NCI-H345 treated with DMSO at 0.1 percent for 48 hours (cell line): ENCODE measurements at regions not wholly inside any gene's neighbourhood (a gene's known extent, or its start where the extent isn't known, plus 50 kb on each side); places are given as distances from the start of the nearest gene placed in this dataset.

Experiments
- DNase-seq: peaks from one replicate; lab custom pipeline; 2025; ENCODE audit not compliant: unreplicated experiment; lab: John Stamatoyannopoulos, UW

- DNase-seq = no peak
Observed at GRCh38 chr5:4254736-4255135, 659.1 kb downstream of the IRX1 start.

GRCh38 chr5:4255441-4255840 is 659.8 kb downstream of the IRX1 start:
- no peak for DNase-seq

- no peak for DNase-seq
Observed at GRCh38 chr5:4258170-4258569, 662.5 kb downstream of the IRX1 start.

- DNase-seq = no peak
Observed at GRCh38 chr5:4271193-4271592, 675.6 kb downstream of the IRX1 start.

GRCh38 chr5:4275232-4275631 is 679.6 kb downstream of the IRX1 start:
- no peak for DNase-seq

GRCh38 chr5:4294878-4295277 is 699.2 kb downstream of the IRX1 start:
- no peak for DNase-seq

- DNase-seq = no peak
Observed at GRCh38 chr5:4295663-4296339, 700.2 kb downstream of the IRX1 start.

- DNase-seq = no peak
Observed at GRCh38 chr5:4306057-4306456, 710.4 kb downstream of the IRX1 start.

GRCh38 chr5:4309026-4309425 is 713.4 kb downstream of the IRX1 start:
- DNase-seq = no peak

GRCh38 chr5:4313138-4313537 is 717.5 kb downstream of the IRX1 start:
- no peak for DNase-seq

- no peak for DNase-seq
Observed at GRCh38 chr5:4319478-4320128, 724.0 kb downstream of the IRX1 start.

GRCh38 chr5:4330327-4330726 is 734.7 kb downstream of the IRX1 start:
- no peak for DNase-seq

GRCh38 chr5:4335078-4335477 is 739.4 kb downstream of the IRX1 start:
- DNase-seq = no peak

- DNase-seq = no peak
Observed at GRCh38 chr5:4337519-4337918, 741.9 kb downstream of the IRX1 start.

- no peak for DNase-seq
Observed at GRCh38 chr5:4339949-4340348, 744.3 kb downstream of the IRX1 start.

GRCh38 chr5:4345850-4346249 is 750.2 kb downstream of the IRX1 start:
- DNase-seq = no peak

GRCh38 chr5:4348423-4348822 is 752.8 kb downstream of the IRX1 start:
- no peak for DNase-seq

- no peak for DNase-seq
Observed at GRCh38 chr5:4348919-4349318, 753.3 kb downstream of the IRX1 start.

- no peak for DNase-seq
Observed at GRCh38 chr5:4356201-4356600, 760.6 kb downstream of the IRX1 start.

- DNase-seq = no peak
Observed at GRCh38 chr5:4359847-4360246, 764.2 kb downstream of the IRX1 start.

- DNase-seq = no peak
Observed at GRCh38 chr5:4361753-4362152, 766.1 kb downstream of the IRX1 start.

- DNase-seq = no peak
Observed at GRCh38 chr5:4362411-4362810, 766.8 kb downstream of the IRX1 start.

- DNase-seq = no peak
Observed at GRCh38 chr5:4363045-4363444, 767.4 kb downstream of the IRX1 start.
